ENCODE measurements at regions not wholly inside any gene's neighbourhood (a gene's known extent, or its start where the extent isn't known, plus 50 kb on each side); places are given as distances from the start of the nearest gene placed in this dataset.
A peak's percentile ranks its signal among the peaks of the same experiment; 100 is the strongest.

- Histone ChIP-seq H3K36me3 (ENCODE audit: control insufficient read depth in 3 of 3, insufficient read depth in 3 of 3, low read length in 3 of 3) (no peaks in the 10 kb centered on the region), H3K4me3 (ENCODE audit: low read length in 3 of 3) (no peak overlapping the region), H3K4me1 (ENCODE audit: control insufficient read depth in 3 of 3, insufficient read depth in 3 of 3, low read length in 3 of 3) (no peaks in the 10 kb centered on the region), H3K27me3 (ENCODE audit: control insufficient read depth in 3 of 3, insufficient read depth in 3 of 3, low read length in 3 of 3) (peaks cover 0 to 3% (median 2%) of the 10 kb centered on the region in 3 donors), H3K27ac (ENCODE audit: low read depth, low read length) (no peak overlapping the region), H3K9me3 (ENCODE audit: control insufficient read depth in 3 of 3, low read length in 3 of 3) (peaks cover 0 to 7% (median 6%) of the 10 kb centered on the region in 3 donors), H3K9ac (ENCODE audit: low read depth in 1 of 3, low read length in 3 of 3) (no peak overlapping the region)
Observed at GRCh38 chr11:116287866-116288265, 484.9 kb downstream of the BUD13 start.

DNA sequence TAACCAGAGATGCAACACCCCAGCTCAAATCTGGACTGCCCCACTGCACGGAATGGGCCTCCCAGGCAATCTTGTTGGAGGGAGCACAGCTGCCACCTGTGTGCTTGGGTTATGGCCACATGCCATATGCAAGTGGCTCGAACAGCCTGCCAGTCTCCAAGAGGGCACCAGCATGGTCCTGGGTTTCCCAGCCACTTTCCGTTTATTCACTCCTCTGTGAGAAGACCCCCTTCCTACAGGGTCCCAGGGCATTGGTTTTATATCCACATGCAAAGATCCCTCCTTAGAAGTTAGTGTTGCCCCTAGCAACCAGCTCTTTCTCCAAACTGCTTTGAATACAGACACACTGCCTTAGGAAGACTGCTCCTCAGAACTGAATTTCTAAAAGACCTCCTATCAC lies 487.8 kb downstream of the BUD13 start:
- no peaks in the 10 kb centered on the region for H3K4me1 ChIP-seq (ENCODE audit: control insufficient read depth in 3 of 3, insufficient read depth in 3 of 3, low read length in 3 of 3)
- peaks cover 0 to 3% (median 2%) of the 10 kb centered on the region in 3 donors for H3K27me3 ChIP-seq (ENCODE audit: control insufficient read depth in 3 of 3, insufficient read depth in 3 of 3, low read length in 3 of 3)
- no peak overlapping the region for H3K4me3 ChIP-seq (ENCODE audit: low read length in 3 of 3)
- H3K9me3 ChIP-seq (ENCODE audit: control insufficient read depth in 3 of 3, low read length in 3 of 3): peaks cover 0 to 5% (median 4%) of the 10 kb centered on the region in 3 donors
- no peaks in the 10 kb centered on the region for H3K36me3 ChIP-seq (ENCODE audit: control insufficient read depth in 3 of 3, insufficient read depth in 3 of 3, low read length in 3 of 3)
- H3K9ac ChIP-seq (ENCODE audit: low read depth in 1 of 3, low read length in 3 of 3): no peak overlapping the region
- H3K27ac ChIP-seq (ENCODE audit: low read depth, low read length): no peak overlapping the region

DNA sequence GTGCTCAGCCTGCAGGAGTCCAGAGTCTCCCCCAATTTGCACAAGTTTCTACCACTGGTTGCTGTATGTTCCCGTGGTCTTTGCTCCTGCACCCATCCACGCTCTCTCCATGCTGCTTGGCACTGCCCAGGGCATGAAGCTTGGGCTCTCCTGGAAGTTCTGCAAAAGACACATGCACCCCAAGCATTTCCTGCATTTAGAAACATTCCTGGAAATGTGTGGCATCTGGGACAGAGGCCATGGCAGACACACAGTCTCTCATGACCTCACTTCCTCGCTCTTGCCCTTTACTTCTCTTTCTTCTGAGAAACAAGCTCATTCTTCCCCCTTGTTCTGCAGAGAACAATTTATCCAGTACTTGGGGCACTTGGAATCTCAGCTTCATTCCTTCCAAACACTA lies 489.5 kb downstream of the BUD13 start:
- Histone ChIP-seq H3K4me1 (ENCODE audit: control insufficient read depth in 3 of 3, insufficient read depth in 3 of 3, low read length in 3 of 3) (no peaks in the 10 kb centered on the region), H3K9ac (ENCODE audit: low read depth in 1 of 3, low read length in 3 of 3) (no peak overlapping the region), H3K4me3 (ENCODE audit: low read length in 3 of 3) (no peak overlapping the region), H3K27me3 (ENCODE audit: control insufficient read depth in 3 of 3, insufficient read depth in 3 of 3, low read length in 3 of 3) (peaks cover 0 to 3% (median 2%) of the 10 kb centered on the region in 3 donors), H3K9me3 (ENCODE audit: control insufficient read depth in 3 of 3, low read length in 3 of 3) (peaks cover 0 to 2% (median 0%) of the 10 kb centered on the region in 3 donors), H3K36me3 (ENCODE audit: control insufficient read depth in 3 of 3, insufficient read depth in 3 of 3, low read length in 3 of 3) (no peaks in the 10 kb centered on the region), H3K27ac (ENCODE audit: low read depth, low read length) (no peak overlapping the region)

GRCh38 chr11:116282481-116282880 lies 490.3 kb downstream of the BUD13 start:
- H3K27me3 ChIP-seq (ENCODE audit: control insufficient read depth in 3 of 3, insufficient read depth in 3 of 3, low read length in 3 of 3): peaks cover 0 to 5% (median 3%) of the 10 kb centered on the region in 3 donors
- no peaks in the 10 kb centered on the region for H3K4me1 ChIP-seq (ENCODE audit: control insufficient read depth in 3 of 3, insufficient read depth in 3 of 3, low read length in 3 of 3)
- H3K4me3 ChIP-seq (ENCODE audit: low read length in 3 of 3): no peak overlapping the region
- no peaks in the 10 kb centered on the region for H3K9me3 ChIP-seq (ENCODE audit: control insufficient read depth in 3 of 3, low read length in 3 of 3)
- no peak overlapping the region for H3K27ac ChIP-seq (ENCODE audit: low read depth, low read length)
- no peaks in the 10 kb centered on the region for H3K36me3 ChIP-seq (ENCODE audit: control insufficient read depth in 3 of 3, insufficient read depth in 3 of 3, low read length in 3 of 3)
- H3K9ac ChIP-seq (ENCODE audit: low read depth in 1 of 3, low read length in 3 of 3): no peak overlapping the region

DNA sequence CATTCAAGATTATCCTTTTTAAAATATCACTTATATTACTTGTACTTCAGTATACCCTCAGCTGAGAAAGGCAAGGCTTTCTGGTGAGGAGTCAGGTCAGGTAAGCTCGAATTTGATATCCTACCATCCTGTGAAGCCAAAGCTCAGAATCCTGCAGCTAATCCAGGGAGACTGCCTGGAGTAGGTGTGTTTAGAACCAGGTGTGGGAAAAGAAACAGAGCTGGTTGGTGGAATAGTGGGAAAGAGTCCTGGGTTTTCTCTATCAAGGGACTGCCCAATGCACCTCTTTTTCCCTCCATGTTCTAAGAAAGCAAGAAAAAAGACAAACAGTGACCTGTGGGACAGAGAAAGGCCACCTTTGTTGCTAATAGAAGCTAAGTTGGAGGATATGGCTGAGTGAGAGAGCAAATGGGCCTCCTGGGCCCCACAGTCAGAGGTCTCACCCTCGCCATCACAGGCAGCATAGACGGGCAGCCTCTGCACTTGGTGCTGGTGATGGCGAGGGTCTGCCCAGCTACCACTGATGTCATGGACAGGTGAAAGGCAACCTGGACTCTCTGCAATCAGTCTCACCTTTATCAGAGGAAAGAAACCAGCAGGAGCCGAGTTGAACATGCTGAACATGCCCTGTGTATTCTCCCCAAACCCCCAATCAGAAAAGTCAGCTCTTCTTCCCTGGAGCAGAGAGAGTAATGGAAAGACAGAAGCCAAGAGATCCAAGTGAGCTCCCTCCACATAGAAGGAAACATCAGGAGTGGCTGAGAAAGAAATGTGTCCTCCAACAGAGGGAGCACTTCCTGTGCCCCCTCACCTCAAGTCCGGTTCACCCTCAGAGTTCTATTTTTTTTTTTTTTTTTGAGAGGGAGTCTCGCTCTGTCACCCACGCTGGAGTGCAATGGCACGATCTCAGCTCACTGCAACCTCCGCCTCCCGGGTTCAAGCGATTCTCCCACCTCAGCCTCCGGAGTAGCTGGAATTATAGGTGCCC lies 491.3 kb downstream of the BUD13 start:
- H3K36me3 ChIP-seq (ENCODE audit: control insufficient read depth in 3 of 3, insufficient read depth in 3 of 3, low read length in 3 of 3): no peaks in the 10 kb centered on the region
- no peaks in the 10 kb centered on the region for H3K9me3 ChIP-seq (ENCODE audit: control insufficient read depth in 3 of 3, low read length in 3 of 3)
- H3K4me1 ChIP-seq (ENCODE audit: control insufficient read depth in 3 of 3, insufficient read depth in 3 of 3, low read length in 3 of 3): peaks cover under 1 to 2% (median under 1%) of the 10 kb centered on the region in 3 donors
- no peak overlapping the region for H3K9ac ChIP-seq (ENCODE audit: low read depth in 1 of 3, low read length in 3 of 3)
- H3K4me3 ChIP-seq (ENCODE audit: low read length in 3 of 3): no peak overlapping the region
- H3K27me3 ChIP-seq (ENCODE audit: control insufficient read depth in 3 of 3, insufficient read depth in 3 of 3, low read length in 3 of 3): peaks cover under 1 to 10% (median 5%) of the 10 kb centered on the region in 3 donors
- no peak overlapping the region for H3K27ac ChIP-seq (ENCODE audit: low read depth, low read length)

- Histone ChIP-seq H3K36me3 (ENCODE audit: control insufficient read depth in 3 of 3, insufficient read depth in 3 of 3, low read length in 3 of 3) (no peaks in the 10 kb centered on the region), H3K4me3 (ENCODE audit: low read length in 3 of 3) (no peak overlapping the region), H3K9me3 (ENCODE audit: control insufficient read depth in 3 of 3, low read length in 3 of 3) (no peaks in the 10 kb centered on the region), H3K9ac (ENCODE audit: low read depth in 1 of 3, low read length in 3 of 3) (no peak overlapping the region), H3K4me1 (ENCODE audit: control insufficient read depth in 3 of 3, insufficient read depth in 3 of 3, low read length in 3 of 3) (peaks cover 4 to 7% (median 7%) of the 10 kb centered on the region in 3 donors), H3K27ac (ENCODE audit: low read depth, low read length) (no peak overlapping the region), H3K27me3 (ENCODE audit: control insufficient read depth in 3 of 3, insufficient read depth in 3 of 3, low read length in 3 of 3) (peaks cover 0 to 15% (median 10%) of the 10 kb centered on the region in 3 donors)
Observed at GRCh38 chr11:116279511-116279910, 493.3 kb downstream of the BUD13 start.

DNA sequence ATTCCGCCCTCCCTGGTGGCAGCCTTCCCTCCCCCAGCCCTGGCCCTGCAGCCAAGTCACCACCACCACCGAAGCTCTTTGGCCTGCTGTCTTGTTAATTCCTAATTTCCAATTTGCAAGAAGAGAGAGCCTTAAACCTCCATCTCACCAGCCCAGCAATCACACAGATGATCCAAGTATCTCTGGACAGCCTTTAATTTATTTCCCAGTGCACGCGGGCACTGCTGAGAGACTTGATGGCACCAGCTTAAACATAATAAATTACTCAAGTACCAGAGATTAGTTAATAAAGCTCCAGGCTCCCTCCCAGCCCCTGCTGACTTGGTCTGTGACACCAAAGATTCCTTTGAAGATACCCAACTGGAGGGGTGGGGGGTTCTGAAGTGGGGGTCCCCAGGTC lies 494.7 kb downstream of the BUD13 start:
- peaks cover 5 to 21% (median 21%) of the 10 kb centered on the region in 3 donors for H3K27me3 ChIP-seq (ENCODE audit: control insufficient read depth in 3 of 3, insufficient read depth in 3 of 3, low read length in 3 of 3)
- no peak overlapping the region for H3K4me3 ChIP-seq (ENCODE audit: low read length in 3 of 3)
- no peaks in the 10 kb centered on the region for H3K36me3 ChIP-seq (ENCODE audit: control insufficient read depth in 3 of 3, insufficient read depth in 3 of 3, low read length in 3 of 3)
- no peak overlapping the region for H3K27ac ChIP-seq (ENCODE audit: low read depth, low read length)
- H3K4me1 ChIP-seq (ENCODE audit: control insufficient read depth in 3 of 3, insufficient read depth in 3 of 3, low read length in 3 of 3): peaks cover 4 to 7% (median 7%) of the 10 kb centered on the region in 3 donors
- no peaks in the 10 kb centered on the region for H3K9me3 ChIP-seq (ENCODE audit: control insufficient read depth in 3 of 3, low read length in 3 of 3)
- no peak overlapping the region for H3K9ac ChIP-seq (ENCODE audit: low read depth in 1 of 3, low read length in 3 of 3)

- Histone ChIP-seq H3K9me3 (ENCODE audit: control insufficient read depth in 3 of 3, low read length in 3 of 3) (no peaks in the 10 kb centered on the region), H3K4me1 (ENCODE audit: control insufficient read depth in 3 of 3, insufficient read depth in 3 of 3, low read length in 3 of 3) (peaks cover 4 to 7% (median 7%) of the 10 kb centered on the region in 3 donors), H3K4me3 (ENCODE audit: low read length in 3 of 3) (peak overlapping the region in 2 of 3 donors; percentile 35 to 49), H3K27me3 (ENCODE audit: control insufficient read depth in 3 of 3, insufficient read depth in 3 of 3, low read length in 3 of 3) (peaks cover 8 to 28% (median 24%) of the 10 kb centered on the region in 3 donors), H3K9ac (ENCODE audit: low read depth in 1 of 3, low read length in 3 of 3) (no peak overlapping the region), H3K27ac (ENCODE audit: low read depth, low read length) (no peak overlapping the region), H3K36me3 (ENCODE audit: control insufficient read depth in 3 of 3, insufficient read depth in 3 of 3, low read length in 3 of 3) (no peaks in the 10 kb centered on the region)
Observed at GRCh38 chr11:116276051-116277044, 496.4 kb downstream of the BUD13 start.

- no peak overlapping the region for H3K4me3 ChIP-seq (ENCODE audit: low read length in 3 of 3)
- H3K36me3 ChIP-seq (ENCODE audit: control insufficient read depth in 3 of 3, insufficient read depth in 3 of 3, low read length in 3 of 3): no peaks in the 10 kb centered on the region
- H3K9ac ChIP-seq (ENCODE audit: low read depth in 1 of 3, low read length in 3 of 3): no peak overlapping the region
- H3K9me3 ChIP-seq (ENCODE audit: control insufficient read depth in 3 of 3, low read length in 3 of 3): no peaks in the 10 kb centered on the region
- peaks cover 4 to 7% (median 7%) of the 10 kb centered on the region in 3 donors for H3K4me1 ChIP-seq (ENCODE audit: control insufficient read depth in 3 of 3, insufficient read depth in 3 of 3, low read length in 3 of 3)
- H3K27ac ChIP-seq (ENCODE audit: low read depth, low read length): no peak overlapping the region
- H3K27me3 ChIP-seq (ENCODE audit: control insufficient read depth in 3 of 3, insufficient read depth in 3 of 3, low read length in 3 of 3): peaks cover 8 to 28% (median 24%) of the 10 kb centered on the region in 3 donors
Observed at GRCh38 chr11:116275635-116276034, 497.2 kb downstream of the BUD13 start.

All from skeletal muscle tissue (tissue), 3 donors.